DND-41 (cell line): ENCODE measurements at regions not wholly inside any gene's neighbourhood (a gene's known extent, or its start where the extent isn't known, plus 50 kb on each side); places are given as distances from the start of the nearest gene placed in this dataset.

ENCODE experiments used
- ATAC-seq: fragments of 200-7000 bp; cut with Tn5 transposase; 3 replicates; pipeline ENCODE4 v1.9.1; 2021; ENCODE audit warnings: low read depth; ENCODE audit not compliant: insufficient read depth
- DNase-seq: peaks from one replicate; pipeline ENCODE4 v3.0.0-alpha.2; 2020
- H2AFZ ChIP-seq: 2 replicates; pipeline ENCODE4 v1.6.0; 2012; ENCODE audit warnings: low read depth, low read length
- H3K27ac ChIP-seq: 2 replicates; pipeline ENCODE4 v1.5.1; 2012; ENCODE audit warnings: low read length, inconsistent platforms
- H3K27me3 ChIP-seq: fragments of 200-600 bp; sonication (generic); 2 replicates; pipeline ENCODE4 v1.6.0; 2012; ENCODE audit warnings: low read length, mild to moderate bottlenecking, inconsistent platforms; ENCODE audit not compliant: insufficient read depth, poor library complexity
- H3K36me3 ChIP-seq: 2 replicates; pipeline ENCODE4 v1.5.1; 2012; ENCODE audit warnings: low read length, inconsistent platforms; ENCODE audit not compliant: insufficient read depth
- H3K4me1 ChIP-seq: 2 replicates; pipeline ENCODE4 v1.5.1; 2012; ENCODE audit warnings: mild to moderate bottlenecking, low read length; ENCODE audit not compliant: insufficient read depth
- H3K4me2 ChIP-seq: 2 replicates; pipeline ENCODE4 v1.6.0; 2012; ENCODE audit warnings: mild to moderate bottlenecking, moderate library complexity, low read length, inconsistent platforms; ENCODE audit not compliant: insufficient read depth
- H3K4me3 ChIP-seq, 2 experiments: fragments of 200-600 bp in 1 of 2; shearing (Covaris generic) in 1 of 2; 2 replicates each; pipeline ENCODE4 v1.5.1; 2012 to 2016; ENCODE audit warnings: inconsistent platforms in 2 of 2, low read length in 2 of 2, mild to moderate bottlenecking in 2 of 2, low read depth in 1 of 2, moderate library complexity in 1 of 2
- H3K79me2 ChIP-seq: 2 replicates; pipeline ENCODE4 v1.6.0; 2012; ENCODE audit warnings: low read length, inconsistent platforms; ENCODE audit not compliant: insufficient read depth
- H3K9ac ChIP-seq: 2 replicates; pipeline ENCODE4 v1.6.0; 2012; ENCODE audit warnings: low read depth, mild to moderate bottlenecking, inconsistent platforms, low read length, moderate library complexity
- H3K9me3 ChIP-seq: 2 replicates; pipeline ENCODE4 v1.5.1; 2012; ENCODE audit warnings: low read length, moderate library complexity, mild to moderate bottlenecking, inconsistent platforms; ENCODE audit not compliant: insufficient read depth, severe bottlenecking
- H4K20me1 ChIP-seq: 2 replicates; pipeline ENCODE4 v1.6.0; 2012; ENCODE audit warnings: low read length; ENCODE audit not compliant: insufficient read depth
- CTCF ChIP-seq: IDR thresholded peaks from 2 replicates; pipeline ENCODE4 v1.5.1; 2012; ENCODE audit warnings: borderline replicate concordance, low read length, moderate library complexity, mild to moderate bottlenecking; ENCODE audit not compliant: poor library complexity, severe bottlenecking; ENCODE audit errors: extremely low read depth
- EZH2 ChIP-seq: IDR thresholded peaks from 3 replicates; pipeline ENCODE4 v1.6.1; 2012; ENCODE audit warnings: borderline replicate concordance, low read depth, mild to moderate bottlenecking, moderate library complexity, low read length, inconsistent platforms; ENCODE audit not compliant: severe bottlenecking

- Histone ChIP-seq H3K4me3 (no peak overlapping the region), H3K36me3 (no peaks in the 10 kb centered on the region), H3K4me1 (no peaks in the 10 kb centered on the region), H3K9me3 (no peaks in the 10 kb centered on the region), H3K27me3 (no peaks in the 10 kb centered on the region), H3K9ac (no peak overlapping the region), H3K79me2 (no peaks in the 10 kb centered on the region), H3K27ac (no peak overlapping the region), H4K20me1 (no peaks in the 10 kb centered on the region), H2AFZ (no peak overlapping the region), H3K4me2 (no peak overlapping the region)
- no peak for ATAC-seq
- DNase-seq, result no peak
- TF ChIP-seq CTCF, result no peak
- TF ChIP-seq EZH2, result no peak
Measured at GRCh38 chr7:47142169-47142866, 439.6 kb downstream of the TNS3 start.

- no peak overlapping the region for H2AFZ ChIP-seq
- no peaks in the 10 kb centered on the region for H3K36me3 ChIP-seq
- no peak overlapping the region for H3K9ac ChIP-seq
- H3K27me3 ChIP-seq, result no peaks in the 10 kb centered on the region
- no peaks in the 10 kb centered on the region for H4K20me1 ChIP-seq
- DNase-seq, result no peak
- no peak for ATAC-seq
- no peaks in the 10 kb centered on the region for H3K9me3 ChIP-seq
- H3K4me1 ChIP-seq, result no peaks in the 10 kb centered on the region
- H3K27ac ChIP-seq, result no peak overlapping the region
- no peaks in the 10 kb centered on the region for H3K79me2 ChIP-seq
- TF ChIP-seq CTCF, result no peak
- TF ChIP-seq EZH2, result no peak
- no peak overlapping the region for H3K4me2 ChIP-seq
- H3K4me3 ChIP-seq, result no peak overlapping the region
Measured at GRCh38 chr7:47132471-47132870, 449.4 kb downstream of the TNS3 start.

- H3K36me3 ChIP-seq, result no peaks in the 10 kb centered on the region
- no peak for TF ChIP-seq CTCF
- no peak for TF ChIP-seq EZH2
- H3K27ac ChIP-seq, result no peak overlapping the region
- H3K4me3 ChIP-seq, result no peak overlapping the region
- no peak overlapping the region for H3K4me2 ChIP-seq
- no peaks in the 10 kb centered on the region for H3K4me1 ChIP-seq
- no peak overlapping the region for H2AFZ ChIP-seq
- H3K9me3 ChIP-seq, result no peaks in the 10 kb centered on the region
- DNase-seq (no peak), ATAC-seq (no peak)
- no peak overlapping the region for H3K9ac ChIP-seq
- no peaks in the 10 kb centered on the region for H4K20me1 ChIP-seq
- H3K79me2 ChIP-seq, result no peaks in the 10 kb centered on the region
- no peaks in the 10 kb centered on the region for H3K27me3 ChIP-seq
Measured at GRCh38 chr7:47128700-47129099, 453.2 kb downstream of the TNS3 start.

GRCh38 chr7:47125529-47125928 lies 456.4 kb downstream of the TNS3 start:
- no peak overlapping the region for H3K27ac ChIP-seq
- ATAC-seq (no peak), DNase-seq (no peak)
- no peak overlapping the region for H3K4me2 ChIP-seq
- no peaks in the 10 kb centered on the region for H3K4me1 ChIP-seq
- no peaks in the 10 kb centered on the region for H3K9me3 ChIP-seq
- no peaks in the 10 kb centered on the region for H3K36me3 ChIP-seq
- no peak for TF ChIP-seq EZH2
- H3K27me3 ChIP-seq, result no peaks in the 10 kb centered on the region
- H2AFZ ChIP-seq, result no peak overlapping the region
- H3K79me2 ChIP-seq, result no peaks in the 10 kb centered on the region
- no peaks in the 10 kb centered on the region for H4K20me1 ChIP-seq
- no peak overlapping the region for H3K4me3 ChIP-seq
- no peak overlapping the region for H3K9ac ChIP-seq
